Brain microvascular endothelial cell (primary cell): ENCODE measurements at regions not wholly inside any gene's neighbourhood (a gene's known extent, or its start where the extent isn't known, plus 50 kb on each side); places are given as distances from the start of the nearest gene placed in this dataset.

Experiments used
- DNase-seq: peaks from one replicate; pipeline ENCODE4 v3.0.0-alpha.2; 2020
- H3K27ac ChIP-seq: fragments of 250-450 bp; sonication (Bioruptor Pico); 2 replicates; pipeline ENCODE4 v1.5.1; 2020; ENCODE audit warnings: mild to moderate bottlenecking, moderate library complexity
- H3K27me3 ChIP-seq: fragments of 250-450 bp; sonication (Bioruptor Pico); replicated peaks from 2 replicates; pipeline ENCODE4 v1.5.1; 2020; ENCODE audit warnings: mild to moderate bottlenecking
- H3K36me3 ChIP-seq: fragments of 250-450 bp; sonication (Bioruptor Pico); replicated peaks from 2 replicates; pipeline ENCODE4 v1.5.1; 2020; ENCODE audit warnings: mild to moderate bottlenecking
- H3K4me3 ChIP-seq: 2 replicates; pipeline ENCODE4 v1.5.1; 2011; ENCODE audit warnings: low read depth, mild to moderate bottlenecking, control low read depth, low read length, moderate library complexity
- in situ Hi-C: cut with HindIII; loops from 2 replicates; pipeline ENCODE4 v1.10.0; 2017; ENCODE audit warnings: low sequenced_read_pairs, low pct_ligation_motif_present
- TF ChIP-seq, protein P1 (sequence below): IDR thresholded peaks from 2 replicates; pipeline ENCODE4 v1.5.1; 2011; ENCODE audit warnings: low read depth, mild to moderate bottlenecking, moderate library complexity, low read length, control low read depth, inconsistent platforms; ENCODE audit errors: missing control alignments

DNA sequence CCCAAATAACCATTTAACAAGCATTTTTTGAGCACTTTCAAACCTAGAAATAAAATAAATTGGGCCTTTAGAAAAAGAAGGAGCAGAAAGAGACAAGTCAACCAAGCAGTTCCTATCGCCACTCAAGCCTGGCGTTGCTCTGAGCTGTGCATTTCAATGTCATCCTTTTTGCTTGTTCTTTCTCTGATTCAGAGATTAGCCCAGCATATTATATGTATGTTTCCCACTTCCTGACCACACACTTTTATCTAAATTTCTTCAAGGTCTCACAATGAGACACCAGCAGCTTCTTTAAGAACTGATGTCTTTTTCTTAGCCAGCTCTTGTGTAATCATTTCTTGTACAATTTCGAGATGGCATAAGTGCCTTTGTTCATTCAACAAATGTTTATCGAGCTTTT, 344.5 kb upstream of the ID2 start:
- no peak overlapping the region for H3K4me3 ChIP-seq
- in situ Hi-C loops, result no loop called here
- no peak for DNase-seq

DNA sequence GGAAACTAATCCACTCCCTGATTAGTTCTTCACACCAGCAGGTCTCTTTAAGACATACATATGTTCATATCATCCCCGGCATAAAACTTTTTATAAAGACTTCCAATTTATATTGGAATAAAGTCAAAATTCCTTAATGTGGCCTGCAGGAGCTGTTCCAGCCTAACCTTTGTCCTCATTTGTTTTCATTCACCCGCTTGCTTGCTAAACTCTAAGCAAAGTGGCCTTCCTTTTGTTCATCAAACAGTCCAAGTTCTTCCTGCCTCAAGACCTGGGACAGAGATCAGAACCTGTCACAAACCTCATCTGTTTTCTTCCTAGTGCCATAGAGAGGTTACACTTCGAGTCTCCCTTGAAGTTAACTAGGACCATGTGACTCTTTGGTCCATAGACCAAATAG, 339.4 kb upstream of the ID2 start:
- no peak for DNase-seq
- no peak overlapping the region for H3K4me3 ChIP-seq
- no peak overlapping the region for H3K27ac ChIP-seq
- in situ Hi-C loops, result no loop called here
- H3K27me3 ChIP-seq, result no peaks in the 10 kb centered on the region
- H3K36me3 ChIP-seq, result no peaks in the 10 kb centered on the region
- TF ChIP-seq, protein P1, sequence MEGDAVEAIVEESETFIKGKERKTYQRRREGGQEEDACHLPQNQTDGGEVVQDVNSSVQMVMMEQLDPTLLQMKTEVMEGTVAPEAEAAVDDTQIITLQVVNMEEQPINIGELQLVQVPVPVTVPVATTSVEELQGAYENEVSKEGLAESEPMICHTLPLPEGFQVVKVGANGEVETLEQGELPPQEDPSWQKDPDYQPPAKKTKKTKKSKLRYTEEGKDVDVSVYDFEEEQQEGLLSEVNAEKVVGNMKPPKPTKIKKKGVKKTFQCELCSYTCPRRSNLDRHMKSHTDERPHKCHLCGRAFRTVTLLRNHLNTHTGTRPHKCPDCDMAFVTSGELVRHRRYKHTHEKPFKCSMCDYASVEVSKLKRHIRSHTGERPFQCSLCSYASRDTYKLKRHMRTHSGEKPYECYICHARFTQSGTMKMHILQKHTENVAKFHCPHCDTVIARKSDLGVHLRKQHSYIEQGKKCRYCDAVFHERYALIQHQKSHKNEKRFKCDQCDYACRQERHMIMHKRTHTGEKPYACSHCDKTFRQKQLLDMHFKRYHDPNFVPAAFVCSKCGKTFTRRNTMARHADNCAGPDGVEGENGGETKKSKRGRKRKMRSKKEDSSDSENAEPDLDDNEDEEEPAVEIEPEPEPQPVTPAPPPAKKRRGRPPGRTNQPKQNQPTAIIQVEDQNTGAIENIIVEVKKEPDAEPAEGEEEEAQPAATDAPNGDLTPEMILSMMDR, result no peak

More for the DNA sequence above, 344.5 kb upstream of the ID2 start:
- Histone ChIP-seq H3K27ac (no peak overlapping the region), H3K36me3 (no peaks in the 10 kb centered on the region), H3K27me3 (no peaks in the 10 kb centered on the region)
- TF ChIP-seq, protein P1, result no peak

DNA sequence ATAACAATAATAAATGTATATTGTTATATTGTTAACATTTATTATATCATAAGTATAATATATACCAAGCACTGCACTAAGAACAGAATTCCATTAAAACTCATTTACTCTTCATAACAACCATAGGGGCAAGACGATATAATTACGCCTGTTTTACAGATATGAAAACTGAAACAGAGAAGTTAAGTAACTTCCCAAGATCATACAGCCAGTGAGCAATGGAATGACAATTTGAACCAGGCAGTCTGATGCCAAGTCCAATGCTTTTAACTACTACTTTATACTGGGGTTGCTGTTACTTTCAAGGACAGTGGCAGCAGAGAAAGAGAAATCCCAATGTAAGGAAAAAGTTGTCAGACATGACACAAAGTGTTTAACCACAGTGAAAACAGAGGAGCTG, 338.8 kb upstream of the ID2 start:
- no peak for DNase-seq
- TF ChIP-seq, protein P1, result no peak

DNA sequence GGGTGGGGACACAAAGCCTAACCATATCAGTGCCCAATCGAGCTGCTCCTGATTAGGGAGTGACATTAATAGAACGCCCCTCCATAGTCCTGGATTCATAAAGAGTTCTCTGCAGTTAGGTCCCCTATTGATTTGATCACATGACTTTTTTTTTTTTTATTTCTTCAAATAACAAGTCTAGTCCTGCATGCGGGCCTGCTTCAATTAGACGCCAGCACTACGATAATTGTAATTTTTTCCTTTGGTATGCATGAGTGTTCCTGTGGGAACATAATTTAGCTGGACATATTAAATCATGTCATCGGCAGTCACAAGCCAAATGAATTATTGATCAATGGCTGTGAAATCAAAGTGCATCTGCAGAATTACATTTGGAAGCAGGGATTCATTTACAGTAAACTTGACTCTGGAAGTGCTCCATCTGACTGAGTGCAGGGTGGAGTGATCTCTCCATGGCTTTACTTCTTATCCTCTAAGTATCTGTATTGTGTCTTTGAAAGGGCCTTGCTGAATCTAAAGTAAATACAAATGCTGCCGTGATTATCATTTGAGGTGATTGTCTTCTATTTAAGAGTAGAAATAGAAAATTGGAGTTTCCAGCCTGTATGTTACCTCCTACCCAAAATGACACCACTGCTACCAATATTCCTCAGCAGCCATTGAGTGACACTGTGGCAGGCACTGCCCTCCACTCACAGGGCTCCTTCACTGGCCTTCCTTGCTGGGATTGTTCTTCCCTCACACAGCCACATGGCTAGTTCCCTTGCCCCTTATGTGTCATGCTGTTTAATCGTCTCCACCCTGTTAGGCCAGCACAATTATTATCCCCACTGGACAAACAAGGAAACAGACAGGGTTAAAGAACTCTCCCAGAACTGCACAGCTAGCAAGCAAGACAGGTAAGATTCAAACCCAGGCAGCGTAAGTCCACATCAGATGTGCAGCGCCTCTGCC, 337.4 kb upstream of the ID2 start:
- Histone ChIP-seq H3K4me3 (no peak overlapping the region), H3K27me3 (no peaks in the 10 kb centered on the region), H3K36me3 (no peaks in the 10 kb centered on the region), H3K27ac (no peak overlapping the region)
- DNase-seq, result no peak
- TF ChIP-seq, protein P1, result no peak
- in situ Hi-C loops, result no loop called here

More for the DNA sequence above, 338.8 kb upstream of the ID2 start:
- in situ Hi-C loops, result no loop called here
- H3K27me3 ChIP-seq, result no peaks in the 10 kb centered on the region
- H3K27ac ChIP-seq, result no peak overlapping the region
- no peaks in the 10 kb centered on the region for H3K36me3 ChIP-seq
- H3K4me3 ChIP-seq, result no peak overlapping the region

DNA sequence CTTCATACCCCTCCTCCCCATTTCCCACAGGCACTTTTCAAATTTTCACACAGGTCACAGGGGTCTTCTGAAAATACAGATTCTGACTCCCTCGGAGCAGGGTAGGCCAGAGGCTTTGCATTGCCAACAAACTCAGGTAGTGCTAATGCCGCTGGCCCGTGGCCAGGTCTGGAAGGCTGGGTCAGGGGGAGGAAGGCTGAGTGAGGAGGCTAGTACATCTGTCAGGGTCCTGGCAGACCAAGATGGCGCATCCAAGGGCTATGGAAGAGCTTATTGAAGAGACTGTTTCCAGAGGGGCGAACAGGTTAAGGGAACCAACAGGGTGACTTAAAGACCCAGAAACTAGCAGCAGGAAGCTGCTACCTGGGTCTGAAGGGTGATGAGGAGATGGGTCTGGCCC, 336.7 kb upstream of the ID2 start:
- H3K4me3 ChIP-seq, result no peak overlapping the region
- no peaks in the 10 kb centered on the region for H3K27me3 ChIP-seq
- no peak for DNase-seq
- TF ChIP-seq, protein P1, result no peak
- no peaks in the 10 kb centered on the region for H3K36me3 ChIP-seq
- in situ Hi-C loops, result no loop called here
- H3K27ac ChIP-seq, result no peak overlapping the region

DNA sequence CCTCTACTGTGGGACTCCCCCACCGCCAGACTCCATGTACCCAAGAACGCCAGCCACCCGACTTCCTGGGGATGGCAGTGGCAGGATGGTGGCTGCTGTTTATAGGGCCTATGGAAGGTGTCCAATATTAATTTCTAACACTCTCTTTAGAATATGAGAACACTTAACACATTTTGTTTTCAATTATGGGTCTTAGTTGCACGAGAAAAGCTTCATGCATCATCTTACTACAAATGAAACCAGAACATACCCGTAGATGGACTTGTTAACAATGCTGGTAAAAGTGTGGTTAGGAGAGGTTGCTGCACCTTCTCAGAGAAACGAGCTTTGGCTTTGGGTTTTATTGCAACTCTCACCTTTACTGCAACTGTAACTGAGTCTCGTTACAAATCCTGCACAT, 335.6 kb upstream of the ID2 start:
- no peak overlapping the region for H3K27ac ChIP-seq
- H3K36me3 ChIP-seq, result no peaks in the 10 kb centered on the region
- H3K27me3 ChIP-seq, result no peaks in the 10 kb centered on the region
- TF ChIP-seq, protein P1, result no peak
- H3K4me3 ChIP-seq, result no peak overlapping the region
- no peak for DNase-seq
- in situ Hi-C loops, result no loop called here
